Fibroblast of skin of right quadriceps (primary cell): ENCODE measurements at regions not wholly inside any gene's neighbourhood (a gene's known extent, or its start where the extent isn't known, plus 50 kb on each side); places are given as distances from the start of the nearest gene placed in this dataset.
A peak's percentile ranks its signal among the peaks of the same experiment; 100 is the strongest.
"Not testable (repeated sequence)": the region's sequence is repeated elsewhere in the genome, so short reads cannot be mapped to it uniquely, and the experiment has no call there.

Source experiments
- DNase-seq: peaks from one replicate; pipeline ENCODE4 v3.0.0-alpha.2; 2013

DNA sequence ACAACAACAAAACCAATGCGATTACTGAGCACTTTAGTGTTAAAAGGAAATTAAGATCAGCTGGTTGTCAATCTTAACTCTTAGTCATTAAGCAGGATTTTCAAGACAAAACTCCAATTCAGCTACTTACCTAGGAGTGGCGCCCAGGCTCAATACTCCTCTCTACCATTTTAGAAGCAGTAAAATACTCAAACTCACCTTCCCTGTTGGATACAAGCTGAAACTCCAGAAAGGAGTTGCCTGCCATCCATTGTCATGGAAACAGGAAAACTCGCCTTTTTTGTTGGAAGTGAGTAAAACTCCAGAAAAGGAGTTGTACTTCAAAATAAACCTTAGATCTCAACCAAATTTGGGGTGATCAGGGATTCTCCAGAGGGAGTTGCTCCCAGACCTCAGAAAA is 127.0 kb upstream of the F3 start:
- DNase-seq: no peak

DNA sequence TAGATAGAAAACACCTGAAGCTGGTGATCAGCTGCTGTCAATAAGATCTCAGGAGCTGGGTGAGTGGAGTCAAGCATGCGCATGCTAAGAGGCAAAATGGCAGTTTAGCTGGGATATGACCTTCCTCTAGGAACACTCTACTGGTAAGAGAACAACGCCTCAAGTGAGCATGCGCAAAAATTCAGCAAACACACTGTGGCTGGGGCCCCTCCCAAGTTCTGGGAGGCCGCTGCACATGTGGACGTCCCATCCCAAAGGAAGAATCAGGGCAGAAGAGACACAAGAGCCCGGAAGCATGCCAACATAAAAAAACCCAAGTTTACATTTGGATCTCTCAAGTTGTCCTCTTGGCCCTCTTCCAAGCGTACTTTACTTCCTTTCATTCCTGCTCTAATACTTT is 126.3 kb upstream of the F3 start:
- DNase-seq: no peak

DNA sequence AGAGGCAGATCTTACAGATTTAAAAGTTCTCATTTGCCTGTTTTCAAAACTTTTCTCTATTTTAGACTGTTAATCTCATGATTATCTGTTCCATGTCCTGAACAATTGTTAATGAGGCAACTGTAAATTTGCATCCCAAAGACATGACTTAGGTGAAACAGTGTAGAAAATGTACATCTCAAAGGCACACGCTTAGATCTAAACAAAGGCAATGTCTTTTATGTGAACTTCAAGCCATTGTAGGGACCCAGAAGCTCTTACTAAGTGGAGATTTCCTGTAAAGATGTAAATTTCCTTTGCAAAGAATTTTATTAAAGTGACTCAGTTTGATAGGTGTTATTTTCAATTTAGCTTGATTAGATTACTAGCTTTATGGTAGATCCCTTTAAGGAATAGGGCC is 125.2 kb upstream of the F3 start:
- no peak for DNase-seq

DNA sequence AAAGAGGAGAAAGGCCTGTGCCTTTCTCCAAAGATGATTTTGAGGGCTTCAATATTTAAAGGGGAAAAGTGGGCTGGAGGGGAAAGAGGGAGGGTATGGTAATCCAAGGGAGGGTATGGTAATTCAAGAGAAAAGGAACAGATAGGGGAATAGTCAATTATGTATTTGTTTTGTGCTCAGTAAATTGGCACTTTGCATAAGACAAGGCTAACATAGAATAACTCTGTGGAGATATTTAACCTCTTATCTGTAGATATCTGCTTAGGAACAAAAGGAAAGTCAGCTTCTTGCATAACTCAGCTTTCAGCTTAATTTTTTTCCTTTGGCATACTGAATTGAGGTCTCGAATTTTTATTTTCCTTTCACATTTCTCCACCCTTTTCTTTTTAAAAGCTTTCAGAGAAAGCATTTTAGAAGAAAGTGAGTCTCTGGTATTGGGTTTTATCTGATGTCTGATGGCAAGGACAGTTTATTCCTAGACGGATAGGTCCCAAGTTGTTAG is 119.9 kb upstream of the F3 start:
- no peak for DNase-seq

DNA sequence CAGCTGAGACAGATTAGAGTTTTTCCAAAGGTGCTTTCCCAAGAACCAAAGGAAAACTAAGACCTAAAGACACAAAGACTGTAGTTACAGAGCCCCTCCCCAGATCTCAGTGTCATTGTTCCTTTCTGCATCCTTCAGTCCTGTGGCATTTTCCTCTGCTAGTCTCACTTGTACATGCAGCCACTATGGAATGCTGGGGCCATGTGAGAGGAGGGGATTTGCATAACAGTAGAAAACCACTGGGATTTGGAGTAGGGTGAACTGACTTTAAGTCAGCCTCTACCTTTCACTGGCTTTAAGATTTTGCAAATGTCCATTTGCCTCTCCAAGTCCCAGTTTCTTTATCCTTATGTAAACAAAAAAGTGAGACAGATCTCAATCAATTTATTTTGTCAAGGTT is 119.4 kb upstream of the F3 start:
- DNase-seq: peak; percentile 29

DNA sequence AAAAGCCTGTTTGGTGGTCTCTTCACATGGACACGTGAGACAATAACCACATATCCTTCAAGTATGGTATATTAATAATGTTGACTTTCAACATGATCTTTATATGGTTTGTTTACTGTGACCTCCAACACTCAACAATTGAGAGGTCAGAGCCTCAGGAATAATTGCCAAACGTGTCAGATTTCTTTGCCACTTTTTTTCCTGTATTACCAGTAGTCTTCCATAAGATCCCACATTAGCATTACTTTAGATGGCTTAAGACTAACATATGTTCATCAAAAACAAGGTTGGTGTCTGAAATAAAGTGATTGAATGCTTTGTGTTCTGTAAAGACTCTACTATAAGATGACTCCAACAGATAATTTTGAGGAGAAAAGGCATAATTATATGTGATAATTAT is 118.7 kb upstream of the F3 start:
- DNase-seq: no peak

DNA sequence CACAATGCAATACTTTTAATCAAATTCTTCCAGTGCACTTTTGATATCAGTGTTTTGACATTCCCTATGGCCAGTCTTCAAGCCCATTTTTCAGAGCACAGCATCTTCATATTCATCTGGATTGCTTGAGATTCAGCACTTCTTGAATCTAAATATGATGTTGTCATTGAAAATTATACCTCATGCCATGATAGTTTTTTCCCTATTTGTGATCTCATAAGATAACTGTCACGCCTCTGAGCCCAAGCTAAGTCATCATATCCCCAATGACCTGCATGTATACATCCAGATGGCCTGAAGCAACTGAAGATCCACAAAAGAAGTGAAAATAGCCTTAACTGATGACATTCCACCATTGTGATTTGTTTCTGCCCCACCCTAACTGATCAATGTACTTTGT is 117.6 kb upstream of the F3 start:
- not testable (repeated sequence) for DNase-seq

DNA sequence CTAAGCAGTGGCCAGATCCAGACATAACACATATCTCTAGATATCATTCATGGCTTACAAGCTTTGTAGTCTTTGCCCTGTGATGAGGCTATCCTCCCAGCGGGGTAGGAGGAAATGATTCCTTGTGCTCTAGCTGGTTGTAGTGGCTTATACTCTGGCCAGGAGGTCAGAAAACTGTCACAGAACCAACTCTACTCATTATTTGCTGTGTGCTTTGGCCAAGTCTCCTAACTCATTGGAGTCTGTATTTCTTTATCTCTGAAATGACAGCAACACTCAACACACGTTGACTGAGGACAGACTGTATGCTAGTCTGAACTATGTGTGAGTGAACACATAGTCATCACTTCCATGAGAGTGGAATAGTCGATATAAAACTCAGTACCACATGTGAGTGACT is 116.7 kb upstream of the F3 start:
- DNase-seq: peak; percentile 40

DNA sequence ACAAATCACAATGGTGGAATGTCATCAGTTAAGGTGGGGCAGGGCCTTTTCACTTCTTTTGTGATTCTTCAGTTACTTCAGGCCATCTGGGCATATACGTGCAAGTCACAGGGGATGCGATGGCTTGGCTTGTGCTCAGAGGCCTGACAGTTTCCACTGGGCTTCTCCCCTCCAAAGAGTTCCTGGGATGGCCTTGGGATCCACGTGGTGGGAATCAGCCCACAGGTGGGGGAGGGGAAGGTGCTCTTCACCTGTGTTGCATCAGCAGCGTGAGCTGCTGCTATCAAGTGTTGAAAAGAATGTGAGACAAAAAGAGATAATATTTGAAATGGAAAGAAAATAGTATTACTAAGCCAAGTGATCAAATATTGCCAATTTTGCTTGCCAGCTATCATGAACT is 116.2 kb upstream of the F3 start:
- not testable (repeated sequence) for DNase-seq

DNA sequence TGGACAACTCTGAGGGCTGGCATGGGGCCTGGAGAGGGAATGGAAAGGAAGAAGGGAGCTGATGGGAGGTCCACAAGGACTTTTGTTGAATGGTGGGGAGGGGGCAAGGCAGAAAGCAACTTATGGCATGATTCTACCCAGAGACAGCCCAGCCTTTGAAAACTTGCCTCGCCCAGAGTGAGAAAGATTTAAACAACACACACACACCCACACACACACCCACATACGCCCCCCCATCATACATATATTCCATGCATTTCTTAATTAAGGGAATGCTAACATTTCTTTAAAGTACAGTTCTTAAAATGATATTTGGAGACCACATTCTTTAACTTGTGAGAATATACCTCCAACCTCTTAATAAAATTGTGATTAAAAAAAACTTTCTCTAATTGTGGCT is 115.4 kb upstream of the F3 start:
- DNase-seq: no peak

DNA sequence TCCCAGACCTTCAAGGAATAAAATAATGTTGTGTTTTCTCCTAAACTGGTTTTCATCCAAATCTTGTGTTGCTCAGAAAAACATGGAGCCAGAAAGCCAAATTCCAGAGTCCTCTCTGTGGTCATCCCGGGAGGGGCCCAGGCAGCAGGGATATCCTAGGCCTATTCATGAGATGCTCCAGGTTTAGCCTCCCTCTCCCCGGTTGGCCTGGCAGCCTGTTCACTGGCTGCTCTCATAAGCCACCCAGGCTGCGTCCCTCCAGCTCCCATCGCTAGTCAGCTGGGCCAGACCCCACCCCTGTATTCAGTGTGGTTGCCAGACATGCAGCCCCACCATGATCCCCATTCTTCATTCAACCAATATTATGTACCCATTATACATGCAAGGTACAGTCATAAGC is 113.4 kb upstream of the F3 start:
- DNase-seq: no peak

DNA sequence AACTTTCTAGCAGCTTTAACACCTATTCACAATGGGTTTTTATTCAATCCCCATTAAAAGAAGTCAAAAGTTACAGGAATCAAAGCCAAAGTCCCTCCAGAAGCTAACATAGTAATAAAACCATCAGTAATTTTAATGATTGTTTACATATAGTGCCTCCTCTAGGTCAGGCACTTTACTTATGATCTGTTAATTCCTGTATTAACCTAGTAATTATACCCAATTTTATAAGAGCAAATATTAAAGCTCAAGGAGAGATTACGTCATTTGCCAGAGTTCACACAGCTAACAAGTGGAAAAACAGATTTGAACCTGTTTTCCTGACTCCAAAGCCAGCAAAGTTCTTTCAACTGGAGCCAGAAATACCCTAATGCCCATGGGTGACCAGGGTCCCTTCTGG is 112.9 kb upstream of the F3 start:
- no peak for DNase-seq

DNA sequence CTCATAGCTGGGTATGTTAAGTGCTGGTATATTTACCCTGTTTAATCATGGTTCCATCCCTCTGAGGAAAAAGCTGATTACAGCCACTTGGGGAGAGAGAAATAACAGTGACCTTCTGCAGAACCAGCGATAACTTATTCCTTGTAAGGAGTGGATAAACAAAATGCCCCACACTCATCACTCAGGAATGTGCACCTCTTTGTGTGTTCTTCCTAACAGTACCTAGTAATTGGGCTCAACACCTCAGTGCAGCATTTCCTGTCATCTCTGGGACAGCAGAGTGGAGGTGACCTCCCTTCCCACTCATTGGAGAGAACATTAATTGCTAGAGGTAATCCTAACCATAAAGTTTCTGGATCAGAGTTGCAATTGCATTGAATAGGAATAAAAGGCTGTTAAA is 112.5 kb upstream of the F3 start:
- DNase-seq: peak; percentile 64

DNA sequence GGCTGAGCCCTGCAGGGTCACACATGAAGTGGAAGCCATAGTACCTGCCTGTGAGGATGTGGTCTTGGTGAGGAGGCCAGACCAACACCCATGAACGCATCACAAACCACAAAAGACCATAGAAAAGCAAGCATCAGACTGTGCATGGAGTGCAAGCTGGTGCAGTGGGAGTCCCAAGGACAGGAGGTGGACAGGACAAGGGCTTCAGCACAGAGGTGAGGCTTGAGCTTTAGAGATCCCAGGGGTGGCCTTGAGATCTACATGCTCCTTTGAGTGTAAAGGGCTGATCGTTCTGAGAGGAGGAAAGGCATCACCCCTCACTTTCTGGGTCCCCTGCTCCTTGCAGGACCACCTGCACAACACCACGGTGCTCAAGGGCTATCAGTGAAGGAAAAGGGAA is 111.9 kb upstream of the F3 start:
- no peak for DNase-seq

DNA sequence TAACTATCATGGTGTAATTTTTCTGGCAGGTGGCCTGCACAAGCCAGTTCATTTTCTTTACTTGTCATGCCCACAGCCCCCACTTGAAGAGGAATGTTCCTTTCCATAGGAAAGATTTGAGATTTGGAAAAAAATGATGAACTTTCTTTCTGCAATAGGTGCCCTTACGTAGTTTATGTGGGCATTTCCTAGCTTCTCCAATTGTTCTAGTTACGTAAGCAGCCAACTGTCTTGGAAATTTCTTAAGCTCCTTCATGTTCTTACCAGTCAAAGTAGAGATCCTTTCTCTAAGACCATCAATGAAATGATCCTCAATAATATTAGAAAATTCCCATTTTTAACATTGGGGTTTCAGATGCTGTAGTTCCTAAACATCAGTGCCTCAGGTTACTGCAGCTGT is 109.5 kb upstream of the F3 start:
- no peak for DNase-seq

DNA sequence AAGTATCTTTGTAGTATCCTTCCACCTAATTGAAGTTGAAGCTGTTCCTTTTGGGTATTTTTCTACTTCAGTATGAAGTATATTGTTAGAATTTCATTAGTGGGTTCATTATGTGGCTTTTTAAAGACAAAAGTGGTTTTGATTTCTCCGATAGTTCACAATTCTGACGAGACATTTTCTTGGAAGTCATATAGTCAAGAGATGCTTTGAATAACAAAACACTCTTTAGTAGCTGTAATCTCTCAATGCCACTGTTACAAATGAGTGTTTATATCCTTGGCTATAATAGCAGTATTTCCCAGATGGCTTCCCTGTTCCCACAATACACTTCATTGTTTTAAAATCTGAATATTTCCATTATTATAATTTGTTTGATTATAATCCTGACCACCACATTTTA is 108.7 kb upstream of the F3 start:
- DNase-seq: no peak

DNA sequence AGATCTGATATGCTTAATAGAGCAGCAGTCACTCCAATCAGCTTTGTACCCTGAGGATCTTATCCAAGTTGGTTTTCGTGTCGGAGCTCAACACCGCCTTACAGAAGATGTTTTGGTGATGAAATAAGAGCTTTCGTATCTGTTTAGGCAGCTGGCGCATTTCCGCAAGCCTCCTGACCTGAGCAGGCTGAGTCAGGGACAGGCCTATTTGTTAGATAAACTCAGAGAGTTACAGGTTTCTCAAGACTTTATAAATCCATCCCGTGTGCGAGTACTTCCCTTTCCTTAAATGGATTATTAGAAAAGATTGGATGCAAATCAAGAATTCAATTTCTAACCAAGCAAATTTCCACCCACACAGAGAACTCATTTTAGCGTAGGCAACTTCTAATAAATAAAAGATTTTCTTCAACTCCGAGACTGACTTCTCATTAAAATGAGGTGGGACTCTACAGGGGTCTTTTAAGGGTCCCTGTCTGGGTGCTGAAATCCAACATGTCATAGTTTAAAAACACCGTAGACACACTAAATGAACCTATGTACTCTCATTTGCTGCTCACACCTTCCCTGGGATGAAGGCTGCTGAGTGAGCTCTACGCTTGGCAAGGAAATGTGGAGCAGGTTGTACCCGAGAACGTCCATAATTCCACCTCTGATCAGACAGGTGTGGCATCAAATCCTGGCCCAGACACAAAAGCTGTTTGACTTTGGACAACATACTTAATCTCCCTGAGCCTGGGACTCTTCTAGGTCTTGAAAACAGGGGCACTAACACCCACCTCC is 106.9 kb upstream of the F3 start:
- peak; percentile 93 for DNase-seq

DNA sequence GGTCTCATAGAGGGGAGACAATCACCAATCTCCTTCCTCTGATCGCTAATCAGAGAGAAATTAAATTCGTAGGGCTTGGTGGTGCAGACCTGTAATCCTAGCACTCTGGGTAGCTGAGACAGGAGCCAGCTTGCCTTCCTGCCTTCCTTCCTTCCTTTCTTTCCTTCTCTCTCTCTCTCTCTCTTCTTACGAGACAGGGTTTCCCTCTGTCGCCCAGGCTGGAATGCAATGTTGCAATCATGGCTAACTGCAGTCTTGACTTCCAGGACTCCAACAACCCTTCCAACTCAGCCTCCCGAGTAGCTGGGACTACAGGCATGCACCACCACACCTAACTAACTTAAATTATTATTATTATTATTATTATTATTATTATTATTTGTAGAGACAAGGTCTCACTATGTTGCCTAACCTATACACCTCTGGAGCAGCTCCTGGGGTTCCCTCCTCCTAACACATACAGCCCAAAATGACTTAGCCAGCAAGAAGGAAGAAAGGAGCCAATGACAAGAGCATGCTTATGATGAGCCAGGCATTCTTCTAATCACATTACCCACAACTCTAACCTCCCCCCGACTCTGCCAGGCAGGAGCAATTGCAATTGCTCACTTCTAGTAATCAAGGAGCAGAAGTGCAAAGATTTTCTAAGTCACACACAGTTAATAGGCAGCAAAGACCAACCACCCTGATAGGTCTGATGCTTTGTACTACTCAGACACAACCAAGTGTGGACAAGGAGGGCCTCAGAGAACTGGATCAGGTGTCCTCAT is 105.4 kb upstream of the F3 start:
- peak; percentile 48 for DNase-seq

DNA sequence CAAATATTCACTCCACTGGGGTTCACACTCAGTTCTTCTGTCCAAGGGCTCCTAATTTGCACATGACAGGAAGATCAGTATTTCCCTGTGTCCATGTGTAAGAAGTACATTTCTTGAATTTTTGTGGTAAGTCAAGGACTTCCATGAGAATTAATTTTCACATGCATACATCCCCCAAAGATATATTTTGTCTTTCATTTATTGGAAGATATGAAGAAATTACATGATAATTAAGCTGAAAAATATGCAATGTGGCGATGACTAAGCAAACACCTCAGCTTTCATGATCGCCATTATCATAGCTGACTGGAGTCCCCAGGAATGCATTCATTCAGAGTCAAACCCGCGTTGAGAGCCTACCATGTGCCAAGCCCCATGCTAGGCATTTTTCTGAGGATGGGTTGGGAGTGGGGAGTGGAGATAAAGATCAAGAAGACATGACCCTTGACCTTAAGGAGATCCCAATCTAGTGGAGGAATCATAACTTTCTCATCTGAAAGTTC is 104.6 kb upstream of the F3 start:
- DNase-seq: peak; percentile 96

DNA sequence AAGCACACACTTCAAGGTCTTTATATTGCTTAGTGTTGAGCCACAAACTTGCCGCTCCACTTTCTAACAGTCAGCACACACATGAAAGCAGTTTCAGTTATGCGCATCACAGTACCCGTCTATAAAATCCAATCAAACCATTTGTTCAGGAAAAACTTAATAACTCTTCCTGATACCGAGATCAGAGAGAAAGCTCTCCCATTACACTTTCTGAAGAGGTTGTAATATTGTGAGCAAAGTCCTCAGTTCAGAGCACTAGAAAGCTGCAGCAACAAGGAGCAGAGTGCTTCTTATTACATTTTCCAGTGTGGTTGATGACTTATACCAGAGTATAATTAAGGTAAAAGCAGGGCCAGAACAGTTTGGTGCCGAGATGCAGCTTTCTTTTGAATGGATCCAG is 102.8 kb upstream of the F3 start:
- no peak for DNase-seq

DNA sequence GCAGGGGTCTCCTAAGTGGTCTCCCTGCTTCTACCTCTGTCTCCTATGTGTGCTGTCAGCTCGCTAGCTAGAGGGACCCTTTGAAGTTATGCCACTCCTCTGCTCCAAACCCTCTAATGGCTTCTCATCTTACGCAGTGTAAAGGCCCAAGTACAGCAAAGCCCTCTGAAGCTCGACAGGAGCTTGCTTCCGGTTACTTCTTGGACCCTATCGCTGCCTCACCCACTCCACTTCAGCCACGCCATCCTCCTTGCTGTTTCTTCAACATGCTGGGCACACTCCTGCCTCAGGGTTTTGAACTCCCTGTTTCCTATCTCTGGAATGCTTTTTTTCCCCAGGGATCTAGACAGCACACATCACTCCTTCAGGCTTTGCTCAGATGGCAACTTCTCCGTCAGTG is 102.3 kb upstream of the F3 start:
- DNase-seq: no peak

DNA sequence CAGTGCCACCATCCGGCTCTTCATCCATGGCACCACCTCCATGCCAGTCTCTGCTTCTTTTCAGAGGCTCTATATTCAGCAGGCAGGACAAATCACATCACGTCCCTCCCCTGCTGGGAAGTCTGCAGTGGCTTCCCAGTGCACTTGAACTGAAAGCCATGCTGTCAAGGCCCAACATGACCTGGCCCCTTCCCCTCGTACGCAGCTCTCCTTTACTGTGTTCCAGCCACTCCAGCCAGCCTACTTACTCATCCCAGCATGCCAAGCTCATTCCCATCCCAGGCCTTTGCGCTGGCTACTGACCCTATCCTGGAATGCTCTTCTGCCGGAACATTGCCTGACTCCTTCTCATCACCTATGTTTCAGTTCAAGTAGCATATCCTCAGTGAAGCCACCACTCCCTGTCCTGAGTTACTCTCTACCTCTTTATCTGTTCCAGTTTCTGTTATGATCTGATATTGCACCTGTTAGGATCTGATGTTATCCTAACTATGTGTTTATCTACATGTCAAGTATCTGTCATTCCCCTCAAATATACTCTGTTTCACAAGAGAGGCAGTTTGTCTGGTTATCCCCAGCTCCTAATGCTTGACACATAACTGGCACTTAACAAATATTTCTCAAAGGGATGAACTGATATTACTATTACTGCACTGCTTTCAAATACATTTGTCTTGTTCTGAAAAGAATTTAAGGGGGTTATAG is 101.2 kb upstream of the F3 start:
- DNase-seq: no peak

DNA sequence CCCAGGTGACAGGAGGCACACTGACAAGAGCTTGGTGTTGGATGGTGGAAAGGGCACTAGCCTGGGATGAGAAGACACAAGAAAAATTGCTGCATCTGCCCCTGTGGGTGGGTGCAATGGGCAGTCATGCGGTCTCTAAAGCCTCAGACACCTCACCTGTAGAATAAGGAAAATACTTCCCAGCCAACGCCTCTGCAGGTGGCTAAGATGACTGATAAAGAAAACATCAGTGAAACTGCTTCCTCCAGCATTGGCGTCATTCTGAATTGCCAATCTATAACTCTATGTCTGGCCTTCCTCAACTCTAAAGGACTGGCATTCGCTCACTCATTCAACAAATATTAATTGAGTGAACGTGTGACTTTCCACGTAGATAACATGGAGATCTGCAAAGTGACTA is 100.4 kb upstream of the F3 start:
- no peak for DNase-seq

DNA sequence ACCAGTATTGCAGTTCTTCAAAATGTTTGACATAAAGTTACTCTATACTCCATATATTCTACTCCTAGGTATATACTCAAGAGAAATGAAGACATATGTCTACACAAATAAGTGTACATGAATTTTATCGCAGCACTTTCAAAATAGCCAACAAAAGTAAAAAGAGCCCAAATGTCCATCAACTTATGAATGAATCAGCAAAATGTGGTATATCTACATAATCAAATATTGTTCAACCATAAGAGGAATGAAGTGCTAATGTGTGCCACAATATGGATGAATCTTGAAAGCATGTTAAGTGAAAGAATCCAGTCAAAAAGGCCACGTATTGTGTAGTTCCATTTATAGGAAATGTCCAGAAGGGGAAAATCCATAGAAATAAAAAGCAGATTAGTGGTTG is 98.6 kb upstream of the F3 start:
- no peak for DNase-seq
